ENCODE measurements at regions not wholly inside any gene's neighbourhood (a gene's known extent, or its start where the extent isn't known, plus 50 kb on each side); places are given as distances from the start of the nearest gene placed in this dataset.

DNA sequence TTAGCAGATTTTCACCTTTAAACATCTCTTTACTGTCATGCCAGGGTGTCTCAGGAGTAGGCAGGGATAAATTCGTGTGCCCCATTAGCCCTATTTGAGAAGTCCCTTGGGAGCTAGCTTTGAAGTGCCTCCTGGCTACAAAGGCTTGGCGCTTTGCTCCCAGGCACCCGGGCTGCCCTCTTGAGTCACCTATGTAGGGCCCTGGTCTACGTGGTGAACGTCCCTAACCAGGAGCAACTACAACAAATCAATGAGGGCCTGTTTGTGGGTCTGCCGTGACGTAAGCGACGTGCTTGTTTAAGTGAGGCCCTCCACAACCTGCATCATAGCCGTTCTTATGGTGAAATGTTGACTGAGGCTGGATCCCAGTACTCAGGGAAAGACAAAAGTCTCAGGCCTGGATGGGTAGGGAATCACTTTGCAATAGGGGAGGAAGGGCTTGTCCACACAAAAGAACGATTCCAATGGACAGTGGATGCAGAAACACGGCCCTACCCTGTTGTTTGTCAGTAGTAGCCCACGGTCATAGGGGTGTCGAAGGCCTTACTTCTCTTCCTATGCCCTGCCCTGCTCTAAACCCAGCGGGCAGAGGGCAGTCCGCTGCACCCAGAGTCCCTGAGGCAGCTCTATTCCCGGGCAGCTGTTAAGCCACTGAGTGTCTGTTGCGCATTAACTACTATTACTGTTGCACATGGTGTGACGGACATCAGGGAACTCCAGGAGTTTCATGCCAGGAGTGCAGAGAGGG is 93.9 kb downstream of the INHBB start:
- H3K27me3 ChIP-seq (ENCODE audit: control insufficient read depth, insufficient read depth, low read length) = peaks cover 5% of the 10 kb centered on the region
- TF ChIP-seq CTCF (IDR thresholded peaks at IDR 0.05; ENCODE audit: borderline replicate concordance, extremely low read depth, insufficient read depth) = no peak

GRCh38 chr2:120440521-120441350 is 94.8 kb downstream of the INHBB start:
- no peak for TF ChIP-seq CTCF (IDR thresholded peaks at IDR 0.05; ENCODE audit: borderline replicate concordance, extremely low read depth, insufficient read depth)
- intact Hi-C loops (cut with DNase I) = no loop called here
- H3K9me3 ChIP-seq (ENCODE audit: control insufficient read depth in 2 of 3, insufficient read depth in 1 of 3, low read length in 3 of 3) = no peaks in the 10 kb centered on the region
- peaks cover 5% of the 10 kb centered on the region for H3K27me3 ChIP-seq (ENCODE audit: control insufficient read depth, insufficient read depth, low read length)
- no peak overlapping the region for H3K27ac ChIP-seq (ENCODE audit: low read depth in 2 of 2, low read length in 2 of 2)
- no peak overlapping the region for H3K4me3 ChIP-seq (ENCODE audit: low read length in 3 of 3)
- no peaks in the 10 kb centered on the region for H3K36me3 ChIP-seq (ENCODE audit: control insufficient read depth in 2 of 3, insufficient read depth in 3 of 3, low read length in 3 of 3)
- DNase-seq = peak in 1 of 5 donors; percentile 40
- no peak overlapping the region for H3K9ac ChIP-seq (ENCODE audit: low read length in 3 of 3)
- H3K4me1 ChIP-seq (ENCODE audit: control insufficient read depth in 2 of 3, insufficient read depth in 2 of 3, low read depth in 1 of 3, low read length in 3 of 3) = peaks cover 0 to 5% (median 0%) of the 10 kb centered on the region in 3 donors
- FAIRE-seq = no peak

More for the DNA sequence above, 93.9 kb downstream of the INHBB start:
- Histone ChIP-seq H3K36me3 (ENCODE audit: control insufficient read depth in 2 of 3, insufficient read depth in 3 of 3, low read length in 3 of 3) (no peaks in the 10 kb centered on the region), H3K9ac (ENCODE audit: low read length in 3 of 3) (no peak overlapping the region), H3K4me3 (ENCODE audit: low read length in 3 of 3) (no peak overlapping the region), H3K9me3 (ENCODE audit: control insufficient read depth in 2 of 3, insufficient read depth in 1 of 3, low read length in 3 of 3) (no peaks in the 10 kb centered on the region), H3K27ac (ENCODE audit: low read depth in 2 of 2, low read length in 2 of 2) (no peak overlapping the region), H3K4me1 (ENCODE audit: control insufficient read depth in 2 of 3, insufficient read depth in 2 of 3, low read depth in 1 of 3, low read length in 3 of 3) (peaks cover 0 to 5% (median 0%) of the 10 kb centered on the region in 3 donors)
- intact Hi-C loops (cut with DNase I) = no loop called here
- FAIRE-seq (no peak), DNase-seq (peak in 3 of 5 donors; percentile 41 to 46 (median 43))

DNA sequence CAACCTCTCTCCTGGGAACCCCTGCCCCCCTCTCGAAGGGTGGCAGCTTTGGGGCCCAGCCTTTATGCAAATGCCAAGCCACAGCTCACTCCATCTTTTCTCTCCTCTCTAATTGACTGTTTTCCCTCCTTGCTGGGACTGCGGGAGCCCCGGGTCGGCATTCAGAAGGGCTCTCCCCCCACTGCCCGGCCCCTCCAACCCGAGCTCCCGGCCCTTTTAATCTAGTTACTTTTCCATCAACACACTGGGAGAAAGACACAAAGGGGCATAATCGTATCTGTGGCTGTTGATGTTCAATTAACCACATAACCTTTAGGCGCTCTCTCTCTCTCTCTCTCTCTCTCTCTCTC is 95.4 kb downstream of the INHBB start:
- FAIRE-seq (no peak), DNase-seq (no peak)
- peaks cover 5% of the 10 kb centered on the region for H3K27me3 ChIP-seq (ENCODE audit: control insufficient read depth, insufficient read depth, low read length)
- TF ChIP-seq CTCF (IDR thresholded peaks at IDR 0.05; ENCODE audit: borderline replicate concordance, extremely low read depth, insufficient read depth) = no peak
- intact Hi-C loops (cut with DNase I) = no loop called here
- no peak overlapping the region for H3K4me3 ChIP-seq (ENCODE audit: low read length in 3 of 3)
- H3K4me1 ChIP-seq (ENCODE audit: control insufficient read depth in 2 of 3, insufficient read depth in 2 of 3, low read depth in 1 of 3, low read length in 3 of 3) = peaks cover 0 to 5% (median 0%) of the 10 kb centered on the region in 3 donors
- H3K27ac ChIP-seq (ENCODE audit: low read depth in 2 of 2, low read length in 2 of 2) = no peak overlapping the region
- no peaks in the 10 kb centered on the region for H3K9me3 ChIP-seq (ENCODE audit: control insufficient read depth in 2 of 3, insufficient read depth in 1 of 3, low read length in 3 of 3)
- H3K36me3 ChIP-seq (ENCODE audit: control insufficient read depth in 2 of 3, insufficient read depth in 3 of 3, low read length in 3 of 3) = no peaks in the 10 kb centered on the region
- H3K9ac ChIP-seq (ENCODE audit: low read length in 3 of 3) = no peak overlapping the region

Measured in kidney (tissue), 13 donors.